ENCODE measurements at regions not wholly inside any gene's neighbourhood (a gene's known extent, or its start where the extent isn't known, plus 50 kb on each side); places are given as distances from the start of the nearest gene placed in this dataset.

GRCh38 chr6:90818163-90818562, 231.3 kb upstream of the MAP3K7 start:
- TF ChIP-seq REST (IDR thresholded peaks at IDR 0.05) (no peak), MAX (IDR thresholded peaks at IDR 0.05) (no peak), RAD21 (IDR thresholded peaks at IDR 0.05) (no peak), SP1 (IDR thresholded peaks at IDR 0.05) (no peak), YY1 (IDR thresholded peaks at IDR 0.05) (no peak)
- TF ChIP-seq, protein P1, sequence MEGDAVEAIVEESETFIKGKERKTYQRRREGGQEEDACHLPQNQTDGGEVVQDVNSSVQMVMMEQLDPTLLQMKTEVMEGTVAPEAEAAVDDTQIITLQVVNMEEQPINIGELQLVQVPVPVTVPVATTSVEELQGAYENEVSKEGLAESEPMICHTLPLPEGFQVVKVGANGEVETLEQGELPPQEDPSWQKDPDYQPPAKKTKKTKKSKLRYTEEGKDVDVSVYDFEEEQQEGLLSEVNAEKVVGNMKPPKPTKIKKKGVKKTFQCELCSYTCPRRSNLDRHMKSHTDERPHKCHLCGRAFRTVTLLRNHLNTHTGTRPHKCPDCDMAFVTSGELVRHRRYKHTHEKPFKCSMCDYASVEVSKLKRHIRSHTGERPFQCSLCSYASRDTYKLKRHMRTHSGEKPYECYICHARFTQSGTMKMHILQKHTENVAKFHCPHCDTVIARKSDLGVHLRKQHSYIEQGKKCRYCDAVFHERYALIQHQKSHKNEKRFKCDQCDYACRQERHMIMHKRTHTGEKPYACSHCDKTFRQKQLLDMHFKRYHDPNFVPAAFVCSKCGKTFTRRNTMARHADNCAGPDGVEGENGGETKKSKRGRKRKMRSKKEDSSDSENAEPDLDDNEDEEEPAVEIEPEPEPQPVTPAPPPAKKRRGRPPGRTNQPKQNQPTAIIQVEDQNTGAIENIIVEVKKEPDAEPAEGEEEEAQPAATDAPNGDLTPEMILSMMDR (IDR thresholded peaks at IDR 0.05; ENCODE audit: low read depth, low read length, missing input control) = no peak

All from liver (tissue), 3 donors.